HG03060 (cell line): ENCODE measurements at regions not wholly inside any gene's neighbourhood (a gene's known extent, or its start where the extent isn't known, plus 50 kb on each side); places are given as distances from the start of the nearest gene placed in this dataset.

ENCODE experiments used
- ATAC-seq: cut with Tn5 transposase; IDR thresholded peaks from one replicate; pipeline ENCODE4 v1.9.1; 2021; ENCODE audit warnings: low read depth, moderate number of reproducible peaks; ENCODE audit not compliant: unreplicated experiment

- no peak for ATAC-seq
Measured at GRCh38 chr4:124329134-124329533, 383.4 kb downstream of the ANKRD50 start.

GRCh38 chr4:124330045-124330444, 382.5 kb downstream of the ANKRD50 start:
- ATAC-seq, result no peak

GRCh38 chr4:124331781-124332180, 380.8 kb downstream of the ANKRD50 start:
- no peak for ATAC-seq

GRCh38 chr4:124333466-124333865, 379.1 kb downstream of the ANKRD50 start:
- no peak for ATAC-seq

GRCh38 chr4:124334119-124334518, 378.4 kb downstream of the ANKRD50 start:
- peak; percentile 62 for ATAC-seq

- no peak for ATAC-seq
Measured at GRCh38 chr4:124337874-124338273, 374.7 kb downstream of the ANKRD50 start.

- no peak for ATAC-seq
Measured at GRCh38 chr4:124343661-124344171, 368.8 kb downstream of the ANKRD50 start.

DNA sequence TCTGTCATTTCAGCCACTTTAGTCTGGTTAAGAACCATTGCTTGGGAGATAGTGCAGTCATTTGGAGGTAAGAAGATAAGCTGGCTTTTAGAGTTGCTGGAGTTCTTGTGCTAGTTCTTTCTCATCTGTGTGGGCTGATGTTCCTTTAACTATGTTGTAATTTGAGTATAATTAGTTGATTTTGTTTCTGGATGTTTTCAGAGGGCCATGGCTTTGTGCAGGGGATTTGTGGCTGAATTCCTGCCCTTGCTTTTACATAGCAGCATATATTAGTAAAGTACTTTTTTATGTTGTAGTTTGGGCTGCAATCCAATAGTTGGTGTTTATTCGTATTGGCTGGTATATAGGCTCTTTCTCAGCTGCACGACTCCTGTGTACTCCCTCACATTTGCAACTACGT, 339.6 kb downstream of the ANKRD50 start:
- no peak for ATAC-seq

- ATAC-seq, result no peak
Measured at GRCh38 chr4:124386163-124386562, 326.4 kb downstream of the ANKRD50 start.

- ATAC-seq, result peak; percentile 68
Measured at GRCh38 chr4:124386648-124387047, 325.9 kb downstream of the ANKRD50 start.

DNA sequence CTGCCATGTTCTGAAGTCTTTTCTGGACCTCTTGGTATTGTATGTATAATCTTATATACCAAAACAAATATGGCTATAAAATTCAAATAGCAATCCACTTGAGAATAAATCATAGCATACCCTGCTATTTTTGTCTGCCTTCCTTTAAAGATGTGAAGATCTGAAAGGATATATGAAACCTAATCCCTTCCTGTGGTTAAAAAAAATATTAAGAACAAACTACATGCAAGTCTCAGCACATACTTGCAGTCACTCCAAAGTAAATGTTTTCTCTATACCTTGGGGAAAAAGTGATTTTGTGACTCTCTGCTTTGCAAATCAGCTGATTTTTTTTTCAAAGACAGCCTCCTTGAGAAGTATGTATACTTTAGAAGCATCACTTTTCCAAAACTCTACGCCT, 322.9 kb downstream of the ANKRD50 start:
- no peak for ATAC-seq

DNA sequence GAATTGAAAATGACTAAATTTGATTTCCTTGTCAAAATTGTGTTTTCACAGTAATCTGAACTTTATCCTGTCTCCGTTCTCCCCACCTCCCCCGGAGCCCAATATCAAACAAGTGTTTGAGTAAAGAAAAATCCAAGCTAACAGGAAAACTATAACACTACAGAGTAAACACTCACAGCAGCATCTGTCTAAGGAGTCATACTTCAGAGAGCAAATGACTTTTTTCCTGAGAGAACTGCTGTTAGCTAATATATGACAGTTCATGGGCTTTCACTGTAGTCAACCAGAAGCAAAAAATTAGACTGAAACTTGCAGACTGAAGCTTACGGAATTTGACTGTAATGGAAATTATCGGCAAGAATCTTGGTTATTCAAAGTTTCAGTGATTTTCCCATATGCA, 321.7 kb downstream of the ANKRD50 start:
- ATAC-seq, result no peak

GRCh38 chr4:124396333-124396732, 316.2 kb downstream of the ANKRD50 start:
- ATAC-seq, result no peak

DNA sequence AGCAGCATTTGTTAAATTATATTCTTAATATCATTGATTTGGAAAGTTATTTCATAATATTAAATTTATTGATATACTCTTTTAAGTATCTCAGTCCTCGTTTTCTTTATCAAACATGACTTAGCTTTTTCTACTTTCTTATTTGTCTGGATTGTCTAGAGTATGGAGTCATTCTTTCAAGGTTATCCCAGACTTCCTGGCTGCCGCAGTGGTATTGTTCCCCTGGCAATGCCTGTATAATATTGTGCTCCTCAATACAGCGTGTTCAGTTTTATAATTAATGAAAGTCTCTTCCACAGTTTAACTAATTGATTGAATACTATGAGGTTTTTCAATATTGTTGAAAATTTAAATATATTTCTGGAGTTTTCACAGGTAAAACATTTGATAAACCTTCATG, 310.9 kb downstream of the ANKRD50 start:
- ATAC-seq, result no peak

DNA sequence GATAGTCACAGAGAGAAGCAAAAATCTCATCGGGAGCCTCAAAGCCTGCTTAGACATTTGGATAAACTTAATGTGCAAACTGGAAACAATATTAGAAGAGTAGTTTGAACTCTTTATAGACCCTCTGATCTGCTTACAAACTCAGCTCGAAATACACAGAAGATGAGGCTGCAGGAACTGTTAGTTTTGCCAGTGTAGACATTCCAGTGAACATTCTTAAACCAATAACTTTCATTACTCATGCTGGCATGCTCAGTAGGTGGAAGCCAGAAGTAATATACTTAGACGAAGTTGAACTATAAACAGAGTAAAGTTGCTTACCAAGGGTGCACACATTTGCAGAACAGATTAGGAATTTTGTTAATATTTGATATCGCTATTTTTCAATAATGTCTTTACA, 303.5 kb downstream of the ANKRD50 start:
- no peak for ATAC-seq

- ATAC-seq, result no peak
Measured at GRCh38 chr4:124414276-124415040, 298.1 kb downstream of the ANKRD50 start.

- ATAC-seq, result no peak
Measured at GRCh38 chr4:124415146-124415545, 297.4 kb downstream of the ANKRD50 start.

DNA sequence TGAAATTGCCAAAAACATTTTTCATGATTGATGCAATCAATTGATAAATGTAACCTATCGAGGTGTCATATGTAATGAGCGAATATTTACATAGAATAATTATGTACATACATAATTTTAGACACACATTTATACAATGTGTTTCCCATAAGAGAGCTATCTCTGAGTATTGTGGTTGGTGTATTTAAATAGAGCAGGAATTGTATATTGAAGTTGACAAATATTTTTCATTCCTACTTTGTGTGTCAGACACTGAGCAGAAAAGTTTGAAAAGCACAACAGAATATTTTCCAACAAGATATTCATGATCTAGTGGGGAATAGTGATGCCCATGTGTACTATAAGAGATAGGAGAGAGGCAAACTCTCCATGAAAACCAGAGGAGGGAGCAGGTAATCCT, 295.2 kb downstream of the ANKRD50 start:
- ATAC-seq, result no peak

- ATAC-seq, result no peak
Measured at GRCh38 chr4:124420166-124420695, 292.3 kb downstream of the ANKRD50 start.

DNA sequence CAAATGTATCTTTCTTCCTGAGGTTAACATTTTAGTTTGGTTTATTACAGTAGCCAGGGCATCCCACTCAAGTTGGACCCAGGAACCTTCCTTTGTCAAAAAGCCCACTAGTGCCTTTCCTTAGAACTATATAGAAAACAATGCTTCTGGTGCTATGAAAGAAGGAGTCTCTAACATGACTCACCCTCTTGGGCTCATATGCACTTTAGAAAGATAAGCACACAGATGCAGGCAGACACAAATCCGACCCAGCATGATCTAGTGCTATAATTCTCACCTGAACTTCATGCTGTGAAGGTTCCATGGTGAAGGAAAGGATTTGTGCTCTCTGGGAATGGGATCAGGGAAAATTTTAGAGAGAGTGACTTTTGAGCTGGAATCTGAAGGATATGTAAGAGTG, 289.4 kb downstream of the ANKRD50 start:
- no peak for ATAC-seq

GRCh38 chr4:124426279-124426678, 286.3 kb downstream of the ANKRD50 start:
- no peak for ATAC-seq

DNA sequence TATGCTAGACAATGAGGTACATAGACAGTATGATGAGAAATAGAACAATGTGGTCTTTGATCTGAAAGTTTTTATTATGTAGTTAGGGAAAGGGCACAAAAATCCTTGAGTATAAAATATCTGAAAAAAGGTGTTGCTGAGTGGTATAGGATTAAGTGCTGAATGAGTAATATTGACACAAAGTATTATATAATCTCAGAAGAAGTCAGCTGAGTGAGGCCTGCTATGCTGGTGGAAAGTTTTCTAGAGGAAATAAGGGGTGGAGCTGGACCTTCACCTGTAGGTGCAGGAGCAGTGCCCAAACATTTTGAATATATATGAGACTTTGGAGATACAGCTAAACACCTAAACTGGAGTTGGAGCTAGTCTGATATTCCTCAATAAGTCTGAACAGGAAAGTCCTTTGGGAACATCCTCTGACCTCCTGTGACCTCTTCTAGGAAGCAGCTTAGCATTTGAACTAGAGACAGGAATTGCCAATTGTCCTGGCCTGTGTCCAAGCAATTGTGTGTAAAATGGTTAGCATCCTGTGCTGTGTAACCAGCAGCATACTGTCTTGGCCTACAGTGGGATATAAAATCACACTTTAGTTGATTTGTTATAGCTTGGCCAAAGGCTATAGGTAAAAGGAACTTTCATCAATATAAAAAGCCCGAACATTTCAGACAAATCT, 285.3 kb downstream of the ANKRD50 start:
- no peak for ATAC-seq
